ENCODE measurements at regions not wholly inside any gene's neighbourhood (a gene's known extent, or its start where the extent isn't known, plus 50 kb on each side); places are given as distances from the start of the nearest gene placed in this dataset.

DNA sequence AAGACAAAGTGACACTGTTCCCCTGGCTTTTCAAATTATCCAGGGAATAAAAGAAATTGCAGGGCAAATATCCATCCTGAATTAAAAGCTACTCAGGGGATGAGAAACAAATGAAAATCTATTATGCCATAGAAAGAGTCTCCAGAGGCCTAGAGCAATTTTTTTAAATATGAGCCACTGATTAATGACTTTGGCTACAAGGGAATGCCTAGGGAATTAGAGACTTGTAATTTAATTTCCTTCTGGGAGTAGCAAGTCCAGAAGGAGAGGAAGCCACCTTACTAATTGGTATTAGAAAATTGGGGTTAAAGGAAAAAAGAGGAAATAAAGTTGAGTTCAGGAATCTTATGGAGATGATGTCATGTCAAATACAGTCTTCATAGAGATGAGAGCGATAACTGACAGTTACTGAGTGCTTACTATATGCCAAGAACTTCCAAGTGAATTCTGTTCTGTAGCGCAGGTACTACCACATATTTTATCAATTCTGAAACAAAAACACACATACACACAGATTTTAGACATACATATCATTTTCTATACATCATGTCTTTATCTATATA, 304.4 kb downstream of the DUSP6 start:
- H3K4me3 ChIP-seq (ENCODE audit: low read length): no peak overlapping the region
- H3F3A ChIP-seq (ENCODE audit: low read length, unreplicated experiment): no peaks in the 10 kb centered on the region
- no peak overlapping the region for H3K4me2 ChIP-seq (ENCODE audit: low read length)
- H3K27me3 ChIP-seq (ENCODE audit: low read length): no peaks in the 10 kb centered on the region
- ChIA-PET CTCF (no interaction called here), POLR2A (ENCODE audit: unreplicated experiment) (no interaction called here)
- no peaks in the 10 kb centered on the region for H3K79me2 ChIP-seq (ENCODE audit: low read length)
- no peak overlapping the region for H2AFZ ChIP-seq (ENCODE audit: low read length)
- TF ChIP-seq EZH2phosphoT487 (IDR thresholded peaks at IDR 0.05; ENCODE audit: borderline replicate concordance, low read length): no peak
- TF ChIP-seq CTCF (conservative IDR thresholded peaks at IDR 0.05; ENCODE audit: low read depth, low read length): no peak
- no peak for TF ChIP-seq EZH2 (IDR thresholded peaks at IDR 0.05; ENCODE audit: low read length, unreplicated experiment)
- H3K4me1 ChIP-seq (ENCODE audit: insufficient read depth, low read length): 0 out of 2 replicates have a peak, but pooled peaks cover 5% of the 10 kb centered on the region
- no peaks in the 10 kb centered on the region for H3K9me3 ChIP-seq (ENCODE audit: low read length)
- no peak overlapping the region for H3K9ac ChIP-seq (ENCODE audit: low read length)
- DNase-seq: no peak
- no peaks in the 10 kb centered on the region for H3K36me3 ChIP-seq (ENCODE audit: low read depth, low read length)
- no peak overlapping the region for H3K27ac ChIP-seq (ENCODE audit: low read length)
- no peak for ATAC-seq
- H3K9me2 ChIP-seq (replicated peaks; ENCODE audit: low read length): no peaks in the 10 kb centered on the region
- BruUV-seq (replicated peaks): no TSS peak
- intact Hi-C loops (cut with micrococcal nuclease): no loop called here
- no peaks in the 10 kb centered on the region for H4K20me1 ChIP-seq (ENCODE audit: low read length)

DNA sequence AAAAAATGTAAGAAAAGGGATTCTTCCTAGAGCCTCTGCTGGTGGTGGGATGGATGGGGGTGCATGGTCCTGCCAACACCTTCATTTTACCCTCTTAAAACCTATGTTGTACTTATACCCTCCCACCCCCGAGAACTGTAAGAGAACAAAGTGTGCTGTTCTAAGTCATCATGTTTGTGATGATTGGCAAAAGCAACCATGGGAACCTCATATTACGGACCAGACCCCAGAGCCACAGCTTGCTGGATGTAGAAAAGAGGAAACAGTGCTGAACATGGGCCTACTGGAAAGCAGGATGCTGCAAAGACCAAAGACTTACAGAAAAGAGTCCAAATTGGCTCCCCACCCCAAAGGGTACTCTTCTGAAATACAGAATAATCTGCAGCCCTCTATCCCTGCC, 311.2 kb downstream of the DUSP6 start:
- H3K36me3 ChIP-seq (ENCODE audit: low read depth, low read length): no peaks in the 10 kb centered on the region
- H3F3A ChIP-seq (ENCODE audit: low read length, unreplicated experiment): no peaks in the 10 kb centered on the region
- H3K4me3 ChIP-seq (ENCODE audit: low read length): no peak overlapping the region
- no peak overlapping the region for H3K4me2 ChIP-seq (ENCODE audit: low read length)
- H4K20me1 ChIP-seq (ENCODE audit: low read length): no peaks in the 10 kb centered on the region
- TF ChIP-seq EZH2 (IDR thresholded peaks at IDR 0.05; ENCODE audit: low read length, unreplicated experiment): no peak
- intact Hi-C loops (cut with micrococcal nuclease): no loop called here
- H3K9me3 ChIP-seq (ENCODE audit: low read length): no peaks in the 10 kb centered on the region
- ATAC-seq (no peak), DNase-seq (no peak)
- ChIA-PET POLR2A (ENCODE audit: unreplicated experiment) (no interaction called here), CTCF (no interaction called here)
- H3K9me2 ChIP-seq (replicated peaks; ENCODE audit: low read length): no peaks in the 10 kb centered on the region
- H3K27ac ChIP-seq (ENCODE audit: low read length): no peak overlapping the region
- no peaks in the 10 kb centered on the region for H3K4me1 ChIP-seq (ENCODE audit: insufficient read depth, low read length)
- no peak overlapping the region for H2AFZ ChIP-seq (ENCODE audit: low read length)
- H3K9ac ChIP-seq (ENCODE audit: low read length): no peak overlapping the region
- no peaks in the 10 kb centered on the region for H3K27me3 ChIP-seq (ENCODE audit: low read length)
- no peaks in the 10 kb centered on the region for H3K79me2 ChIP-seq (ENCODE audit: low read length)
- no TSS peak for BruUV-seq (replicated peaks)

- POLR2A ChIA-PET (ENCODE audit: unreplicated experiment): no interaction called here
- no peak overlapping the region for H3K27ac ChIP-seq (ENCODE audit: low read length)
- H2AFZ ChIP-seq (ENCODE audit: low read length): no peak overlapping the region
Observed at GRCh38 chr12:89040146-89040964, 311.9 kb downstream of the DUSP6 start.

More at GRCh38 chr12:89040146-89040964, 311.9 kb downstream of the DUSP6 start:
- Histone ChIP-seq H3F3A (ENCODE audit: low read length, unreplicated experiment) (no peaks in the 10 kb centered on the region), H3K4me1 (ENCODE audit: insufficient read depth, low read length) (no peaks in the 10 kb centered on the region), H3K36me3 (ENCODE audit: low read depth, low read length) (no peaks in the 10 kb centered on the region), H3K9me2 (replicated peaks; ENCODE audit: low read length) (no peaks in the 10 kb centered on the region), H3K9ac (ENCODE audit: low read length) (no peak overlapping the region), H3K27me3 (ENCODE audit: low read length) (no peaks in the 10 kb centered on the region), H3K79me2 (ENCODE audit: low read length) (no peaks in the 10 kb centered on the region), H3K9me3 (ENCODE audit: low read length) (no peaks in the 10 kb centered on the region), H3K4me3 (ENCODE audit: low read length) (no peak overlapping the region), H3K4me2 (ENCODE audit: low read length) (no peak overlapping the region), H4K20me1 (ENCODE audit: low read length) (no peaks in the 10 kb centered on the region)
- intact Hi-C loops (cut with micrococcal nuclease): no loop called here
- CTCF ChIA-PET: no interaction called here
- BruUV-seq (replicated peaks): no TSS peak
- no peak for ATAC-seq
- DNase-seq: peak; percentile 16
- TF ChIP-seq CTCF (conservative IDR thresholded peaks at IDR 0.05; ENCODE audit: low read depth, low read length) (no peak), EZH2phosphoT487 (IDR thresholded peaks at IDR 0.05; ENCODE audit: borderline replicate concordance, low read length) (no peak), EZH2 (IDR thresholded peaks at IDR 0.05; ENCODE audit: low read length, unreplicated experiment) (no peak)
